Loucy (cell line): ENCODE measurements at regions not wholly inside any gene's neighbourhood (a gene's known extent, or its start where the extent isn't known, plus 50 kb on each side); places are given as distances from the start of the nearest gene placed in this dataset.

Experiments
- CTCF ChIP-seq: fragments of 200-600 bp; sonication (generic); conservative IDR thresholded peaks from 2 replicates; pipeline ENCODE4 v1.5.1; 2014; ENCODE audit warnings: mild to moderate bottlenecking, antibody characterized with exemption, low read length
- EZH2phosphoT487 ChIP-seq: fragments of 200-600 bp; IDR thresholded peaks from 2 replicates; pipeline ENCODE4 v1.6.1; 2018; ENCODE audit warnings: antibody characterized with exemption, mild to moderate bottlenecking, moderate library complexity, borderline replicate concordance

- no peak for TF ChIP-seq CTCF
- TF ChIP-seq EZH2phosphoT487, result no peak
These were observed 342.1 kb downstream of the EIPR1 start for GRCh38 chr2:3035385-3036050.
